NCI-H146 treated with DMSO at 0.1 percent for 48 hours (cell line): ENCODE measurements at regions not wholly inside any gene's neighbourhood (a gene's known extent, or its start where the extent isn't known, plus 50 kb on each side); places are given as distances from the start of the nearest gene placed in this dataset.
"Not testable (repeated sequence)": the region's sequence is repeated elsewhere in the genome, so short reads cannot be mapped to it uniquely, and the experiment has no call there.

Experiments
- DNase-seq: peaks from one replicate; lab custom pipeline; 2025; ENCODE audit not compliant: unreplicated experiment; lab: John Stamatoyannopoulos, UW

DNA sequence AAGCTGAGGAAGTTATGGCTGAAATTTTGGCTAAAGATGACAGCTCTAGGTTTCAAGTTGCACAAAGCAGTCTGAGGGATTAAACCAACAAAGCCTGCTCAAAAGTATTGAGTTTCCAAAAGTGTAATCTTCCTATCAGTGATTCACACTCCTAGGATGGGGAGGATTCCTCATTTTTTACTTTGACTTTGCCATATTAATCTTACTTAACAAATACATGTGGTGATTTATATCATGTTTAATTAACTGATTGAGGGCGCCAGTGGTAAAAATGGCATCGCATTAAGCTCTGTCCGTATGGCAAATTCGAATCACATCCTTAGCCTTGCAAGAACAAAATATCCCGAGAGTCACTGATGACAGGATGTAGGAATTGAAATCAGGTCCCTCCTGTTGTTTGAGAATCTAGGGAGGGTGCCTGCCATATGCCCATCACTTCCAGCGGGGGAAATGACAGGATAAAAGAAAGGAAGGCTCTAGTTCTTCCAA, 78.1 kb upstream of the ETAA1 start:
- DNase-seq, result no peak

DNA sequence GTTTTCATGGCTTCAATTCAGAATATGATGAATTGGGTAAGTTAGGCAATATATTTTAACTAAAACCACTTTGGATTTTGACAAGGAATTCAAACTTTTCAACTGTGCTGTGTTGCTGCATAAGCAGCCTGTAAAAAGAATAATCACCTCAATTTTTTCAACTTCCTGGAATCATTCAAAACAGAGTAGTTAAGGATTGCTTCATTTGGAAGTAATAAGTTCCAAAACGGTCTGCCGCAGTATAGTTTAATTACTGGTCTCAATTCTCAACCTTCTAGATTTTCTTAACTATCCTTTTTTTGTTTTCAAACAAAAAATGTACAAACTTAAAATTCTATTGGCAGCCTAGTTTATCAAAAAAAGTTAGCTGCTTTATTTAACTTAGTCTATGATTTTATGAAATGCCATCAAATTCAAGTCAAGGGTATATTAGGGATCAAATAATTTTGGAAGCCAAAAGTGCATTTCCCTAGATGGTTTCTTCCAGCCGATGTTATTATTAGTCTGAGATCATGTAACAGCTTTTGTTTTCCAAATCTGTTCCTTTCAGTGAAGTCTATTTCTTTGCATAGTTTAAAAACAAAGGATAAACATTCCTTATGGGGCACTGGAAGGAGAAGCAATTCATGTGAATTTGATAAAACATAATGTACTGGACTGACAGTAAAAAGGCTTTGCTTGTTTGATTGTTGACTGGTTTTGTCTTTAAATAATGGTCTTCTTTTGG, 76.1 kb upstream of the ETAA1 start:
- no peak for DNase-seq

DNA sequence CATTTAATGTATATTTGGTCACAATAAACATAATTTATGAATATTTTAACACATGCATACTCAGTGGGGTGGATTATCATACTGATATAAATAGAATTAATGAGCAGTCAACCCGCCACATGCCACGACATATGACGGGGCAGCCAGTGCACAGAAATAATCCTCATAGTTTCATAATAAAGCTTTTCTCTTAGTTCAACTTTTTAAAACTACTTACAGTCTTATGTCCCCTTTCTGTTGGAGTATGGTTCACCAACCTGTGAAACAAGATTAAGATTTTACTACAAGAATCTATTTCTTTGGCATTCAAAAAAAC, 75.6 kb upstream of the ETAA1 start:
- DNase-seq, result no peak

DNA sequence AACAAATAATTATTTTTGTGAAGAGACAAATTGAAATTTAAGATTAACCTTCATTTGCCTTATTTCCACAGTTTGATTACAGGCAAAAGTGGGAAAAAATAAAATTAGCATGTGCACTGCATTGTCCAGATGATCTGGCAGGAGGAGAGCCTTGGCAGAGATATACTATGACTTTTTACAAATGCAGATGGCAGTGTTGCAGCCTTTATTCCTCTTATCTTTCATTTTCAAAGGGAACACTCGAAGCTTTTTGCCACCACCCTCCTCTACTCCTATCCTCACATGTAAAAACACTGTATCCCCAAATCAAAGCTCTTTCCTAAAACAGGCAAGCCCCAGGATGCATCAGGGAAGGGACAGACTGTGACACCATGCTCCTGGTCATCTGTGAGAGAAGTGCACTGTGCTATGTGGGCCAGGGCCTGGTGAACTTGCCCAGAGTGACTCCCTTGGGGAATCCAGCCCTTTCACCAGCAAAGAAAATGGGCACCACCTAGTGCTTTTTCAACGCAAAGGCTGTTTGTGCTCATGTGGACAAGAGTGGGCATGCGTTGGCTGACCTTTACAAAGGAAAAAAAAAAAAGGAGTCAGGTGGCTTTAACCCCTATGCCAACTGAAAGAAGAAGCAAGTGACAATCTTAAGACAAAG, 74.7 kb upstream of the ETAA1 start:
- peak; percentile 75 for DNase-seq

DNA sequence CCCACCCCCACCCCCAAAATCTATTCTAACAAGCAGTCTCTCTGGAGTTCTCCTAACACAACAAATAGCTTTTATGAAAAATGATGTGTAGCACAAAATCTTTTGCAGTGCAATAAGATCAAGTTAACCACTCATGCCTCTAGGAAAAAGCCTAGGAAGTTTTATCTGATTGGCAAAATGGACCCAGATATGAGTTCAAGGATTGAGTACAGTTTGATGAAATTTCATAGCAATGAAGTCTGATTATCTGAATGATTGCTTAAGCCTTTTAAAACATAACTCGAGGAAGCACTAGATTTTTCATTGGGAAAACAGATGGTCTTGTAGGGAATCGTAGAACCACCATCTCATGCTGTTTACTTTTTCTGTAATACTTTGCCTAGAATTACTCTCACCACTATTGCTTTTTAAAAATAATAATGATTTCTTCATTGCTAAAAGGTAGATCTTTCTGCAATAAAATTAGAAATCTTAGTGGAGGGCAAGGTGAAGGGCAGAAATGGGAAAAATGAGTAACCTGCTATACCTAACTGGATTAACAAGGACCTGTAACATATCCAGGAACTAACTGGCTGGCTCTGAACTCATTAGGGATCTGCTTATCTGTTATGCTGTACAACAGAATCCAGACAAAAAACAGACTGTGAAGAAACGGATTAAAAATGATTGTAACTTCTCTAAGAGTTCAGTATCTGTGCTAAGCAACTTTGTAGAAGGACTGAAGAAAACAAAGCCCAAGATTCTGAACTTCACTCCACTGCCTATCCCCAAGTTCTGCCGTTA, 73.7 kb upstream of the ETAA1 start:
- DNase-seq, result no peak

DNA sequence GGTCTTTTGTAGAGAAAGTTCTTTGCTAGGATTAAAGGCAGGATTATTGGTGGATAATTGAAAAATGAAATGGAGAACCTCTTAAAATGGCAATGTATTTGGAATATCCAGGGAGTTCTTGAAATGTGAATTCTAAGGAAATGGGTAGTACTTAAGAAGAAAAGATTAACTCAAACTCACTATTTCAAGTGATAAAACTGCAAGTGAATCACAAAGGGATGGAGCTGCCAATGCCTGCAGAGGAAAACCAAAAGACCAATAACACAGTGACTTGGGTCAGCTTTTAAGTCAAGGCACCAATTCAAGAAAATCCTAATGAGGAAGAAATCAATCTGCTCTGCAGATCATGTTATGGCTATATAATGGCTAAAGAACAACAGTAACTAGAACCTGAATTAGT, 67.6 kb upstream of the ETAA1 start:
- no peak for DNase-seq

DNA sequence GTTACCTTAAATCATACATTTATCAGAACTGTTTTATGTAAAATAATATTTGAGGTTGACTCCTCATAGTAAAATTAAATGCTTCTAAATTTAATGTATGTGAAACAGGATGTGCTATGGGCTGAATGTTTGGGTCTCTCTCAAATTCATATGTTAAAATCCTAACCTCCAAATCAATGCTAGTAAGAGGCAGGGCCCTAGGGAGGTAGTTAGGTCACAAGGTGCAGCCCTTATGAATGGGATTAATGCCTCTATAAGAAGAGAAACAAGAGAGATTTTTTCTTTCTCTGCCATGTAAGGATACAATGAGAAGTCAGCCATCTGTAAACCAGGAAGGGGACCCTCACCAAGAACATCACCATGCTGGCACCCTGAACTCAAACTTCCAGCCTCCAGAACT, 67.2 kb upstream of the ETAA1 start:
- no peak for DNase-seq

DNA sequence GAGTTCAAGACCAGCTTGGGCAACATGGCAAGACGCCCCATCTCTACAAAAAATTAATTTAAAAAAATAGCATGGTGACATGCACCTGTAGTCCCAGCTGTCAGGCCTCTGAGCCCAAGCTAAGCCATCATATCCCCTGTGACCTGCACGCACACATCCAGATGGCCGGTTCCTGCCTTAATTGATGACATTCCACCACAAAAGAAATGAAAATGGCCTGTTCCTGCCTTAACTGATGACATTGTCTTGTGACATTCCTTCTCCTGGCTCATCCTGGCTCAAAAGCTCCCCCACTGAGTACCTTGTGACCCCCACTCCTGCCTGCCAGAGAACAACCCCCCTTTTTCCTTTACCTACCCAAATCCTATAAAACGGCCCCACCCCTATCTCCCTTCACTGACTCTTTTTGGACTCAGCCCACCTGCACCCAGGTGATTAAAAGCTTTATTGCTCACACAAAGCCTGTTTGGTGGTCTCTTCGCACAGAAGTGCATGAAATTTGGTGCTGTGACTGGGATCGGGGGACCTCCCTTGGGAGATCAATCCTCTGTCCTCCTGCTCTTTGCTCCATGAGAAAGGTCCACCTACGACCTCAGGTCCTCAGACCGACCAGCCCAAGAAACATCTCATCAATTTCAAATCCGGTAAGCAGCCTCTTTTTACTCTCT, 65.6 kb upstream of the ETAA1 start:
- not testable (repeated sequence) for DNase-seq

- DNase-seq, result no peak
These were observed 59.2 kb upstream of the ETAA1 start for GRCh38 chr2:67337903-67338302.

DNA sequence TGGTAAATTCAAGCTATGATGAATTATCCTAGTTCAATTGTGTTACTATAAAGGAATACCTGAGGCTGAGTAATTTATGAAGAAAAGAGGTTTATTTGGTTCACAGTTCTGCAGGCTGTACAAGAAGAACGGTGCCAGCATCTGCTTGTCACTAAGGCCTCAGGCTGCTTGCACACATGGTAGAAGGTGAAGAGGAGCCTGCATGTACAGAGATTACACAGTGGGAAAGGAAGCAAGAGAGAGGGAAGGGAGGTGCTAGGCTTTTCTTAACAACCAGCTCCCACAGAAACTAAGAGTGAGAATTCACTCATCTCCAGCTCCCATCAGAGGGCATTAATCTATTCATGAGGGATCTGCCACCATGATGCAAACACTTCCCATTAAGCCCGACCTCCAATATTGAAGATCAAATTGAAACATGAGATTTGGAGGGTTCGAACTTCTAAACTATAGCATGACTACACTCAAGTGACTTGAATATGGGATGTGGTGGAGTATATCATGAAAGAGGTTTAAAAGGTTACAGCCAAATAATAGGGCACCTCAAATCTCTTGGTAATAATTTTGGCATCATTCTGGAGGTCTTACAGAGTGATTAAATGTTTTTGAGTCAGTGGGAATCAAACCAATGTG, 58.4 kb upstream of the ETAA1 start:
- DNase-seq, result no peak

DNA sequence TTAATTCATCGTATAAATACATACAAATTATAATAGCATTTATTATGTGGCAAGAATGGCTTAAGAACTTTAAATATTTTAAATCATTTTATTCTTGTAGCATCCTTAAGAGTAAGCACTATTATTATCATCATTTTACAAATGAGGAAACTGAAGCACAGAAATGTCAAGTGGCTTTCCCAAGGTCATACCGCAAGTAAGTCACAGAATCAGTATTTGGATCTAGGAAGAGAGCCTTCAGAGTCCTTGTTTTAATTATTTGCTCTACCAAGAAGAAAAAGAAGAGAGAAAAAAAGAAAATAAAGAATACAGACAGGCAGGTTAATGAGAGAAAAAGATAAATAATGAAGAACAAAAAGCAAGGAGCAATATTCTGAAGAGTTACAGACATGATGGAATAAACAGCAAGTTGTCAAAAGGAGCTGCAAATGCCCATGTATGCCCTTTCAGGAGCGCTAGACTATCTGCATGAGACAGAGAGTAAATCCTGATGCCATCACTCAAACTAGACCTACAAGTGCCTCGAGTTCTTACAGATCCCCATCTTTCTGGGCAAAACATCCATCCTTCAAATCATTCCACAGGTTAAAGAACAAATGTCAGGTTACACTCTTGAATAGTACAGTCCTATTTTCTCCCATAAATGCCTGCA, 57.8 kb upstream of the ETAA1 start:
- DNase-seq, result no peak

DNA sequence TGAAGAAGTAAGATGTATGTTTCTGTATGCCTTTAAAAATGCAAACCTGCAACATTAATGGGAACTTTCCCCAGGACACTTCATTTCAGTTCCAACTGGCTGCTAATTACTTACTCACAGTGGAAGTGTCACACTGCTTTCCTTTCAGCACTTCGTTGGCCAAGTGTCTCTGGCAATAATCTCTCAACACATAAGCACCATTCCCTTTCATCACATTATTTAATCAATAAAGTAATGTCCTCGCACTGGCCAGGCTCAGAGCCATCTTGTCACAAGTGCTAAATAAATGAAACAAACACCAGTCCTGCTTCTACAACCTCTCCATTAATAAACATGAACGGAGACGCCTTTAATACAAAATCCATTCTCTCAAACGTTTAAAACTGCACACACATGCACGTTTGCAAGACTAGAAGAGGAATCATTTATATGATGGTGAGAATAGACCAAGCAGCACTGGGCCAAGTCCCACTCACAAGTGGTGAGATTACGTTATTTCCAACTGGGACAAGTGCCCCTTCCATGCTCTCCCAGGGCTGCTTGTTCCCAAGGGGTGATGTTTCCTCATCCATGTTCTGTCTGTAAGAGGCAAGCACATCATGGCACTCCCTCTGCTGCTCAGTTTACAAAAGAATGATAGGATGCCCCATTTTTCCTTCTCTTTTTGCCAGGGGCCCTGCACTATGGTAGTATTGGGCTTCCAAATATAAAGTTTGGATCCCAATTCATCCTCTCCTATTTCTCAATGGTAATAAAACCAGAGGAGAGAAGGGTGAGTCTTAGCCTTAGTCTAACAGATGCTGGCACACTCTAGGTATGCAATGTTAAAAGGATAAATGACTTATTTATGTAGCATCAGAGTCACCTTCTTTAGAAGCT, 56.8 kb upstream of the ETAA1 start:
- DNase-seq, result no peak

DNA sequence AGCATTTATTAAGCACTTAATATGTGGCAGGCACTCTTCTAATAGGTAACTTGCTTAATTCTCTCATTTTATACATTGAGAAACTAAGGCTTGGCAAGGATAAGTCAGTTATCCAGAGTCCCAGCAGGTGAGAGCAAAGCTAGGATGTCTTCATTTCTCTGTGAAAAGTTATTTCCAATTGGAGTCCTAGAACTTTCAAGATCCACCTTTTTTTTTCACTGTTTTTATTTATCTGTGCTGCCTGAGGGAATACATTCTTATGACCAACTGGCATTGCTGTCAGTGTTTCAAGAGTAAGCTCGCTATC, 56.2 kb upstream of the ETAA1 start:
- no peak for DNase-seq

- no peak for DNase-seq
These were observed 55.8 kb upstream of the ETAA1 start for GRCh38 chr2:67341336-67341735.

DNA sequence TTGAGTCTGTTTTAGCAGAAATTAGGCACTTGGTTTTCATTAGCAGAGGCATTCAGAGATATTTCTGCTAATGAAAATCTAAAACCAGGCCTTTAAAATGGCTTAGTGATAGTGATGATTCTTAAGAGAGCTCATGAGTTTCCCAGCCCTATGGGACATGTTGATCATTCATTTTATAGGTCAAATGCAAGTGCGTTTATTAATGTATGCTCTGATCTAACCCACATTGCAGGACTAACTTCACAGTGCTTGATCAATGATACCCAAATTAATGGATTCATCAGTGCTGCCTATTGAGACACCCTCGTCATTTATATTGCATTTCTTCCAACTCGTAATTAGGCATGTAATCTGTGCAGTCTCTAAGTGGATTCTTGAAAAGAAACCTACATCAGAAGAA, 54.7 kb upstream of the ETAA1 start:
- no peak for DNase-seq

GRCh38 chr2:67346718-67347407, 50.3 kb upstream of the ETAA1 start:
- no peak for DNase-seq
